K562 (cell line): ENCODE measurements at regions not wholly inside any gene's neighbourhood (a gene's known extent, or its start where the extent isn't known, plus 50 kb on each side); places are given as distances from the start of the nearest gene placed in this dataset.

ENCODE experiments used
- ATAC-seq: fragments of 200-7000 bp; cut with Tn5 transposase; 3 replicates; pipeline ENCODE4 v1.9.1; 2020; ENCODE audit warnings: moderate library complexity
- BruUV-seq: library from RNA; stranded (reverse); fragments of 400-500 nt; replicated peaks from 2 replicates; lab custom pipeline; 2021; lab: Mats Ljungman, UMichigan
- CTCF ChIA-PET: fragments of 300-600 bp; formaldehyde crosslinking; extraction: SDS; loops from one replicate; lab custom pipeline; 2021; ENCODE audit warnings: low intra/inter-chr PET ratio; lab: Yijun Ruan, JAX
- POLR2A ChIA-PET: fragments of 300-600, 350-650 bp; sonication (Branson Sonifier 250); formaldehyde crosslinking; extraction: SDS; loops from one replicate; lab custom pipeline; 2021; ENCODE audit warnings: antibody characterized with exemption, inconsistent platforms; lab: Yijun Ruan, JAX
- DNase-seq, 4 experiments: peaks; one replicate each; pipeline versions ENCODE4 v3.0.0 to v3.0.0-alpha.2; 2011 to 2018; ENCODE audit warnings: low spot score in 3 of 4, mixed read lengths in 3 of 4; ENCODE audit errors: extremely low read depth in 1 of 4
- FAIRE-seq: peaks from 2 replicates; lab custom pipeline; 2011; peaks lifted over from hg19 to GRCh38; lab: Jason Lieb, UNC
- H2AFZ ChIP-seq: 2 replicates; pipeline ENCODE4 v1.6.0; 2011; ENCODE audit warnings: low read depth, low read length, control low read depth, inconsistent platforms
- H3K27ac ChIP-seq: fragments of 200-600 bp; 3 replicates; pipeline ENCODE4 v1.8.0; 2011; ENCODE audit warnings: low read depth, mild to moderate bottlenecking, control low read depth, inconsistent platforms, low read length, moderate library complexity, mixed read lengths; ENCODE audit errors: extremely low read depth
- H3K27me3 ChIP-seq, 2 experiments: fragments of 300-600 bp in 1 of 2; 2 replicates in 1 of 2; 3 replicates in 1 of 2; pipeline versions ENCODE4 v1.6.0 to v1.8.0; 2011; ENCODE audit warnings: inconsistent platforms in 2 of 2, low read length in 2 of 2, mild to moderate bottlenecking in 1 of 2, mixed read lengths in 1 of 2, moderate library complexity in 1 of 2; ENCODE audit not compliant: control insufficient read depth in 2 of 2, insufficient read depth in 2 of 2
- H3K36me3 ChIP-seq: fragments of 300-600 bp; 3 replicates; pipeline ENCODE4 v1.8.0; 2011; ENCODE audit warnings: mild to moderate bottlenecking, low read length, inconsistent platforms; ENCODE audit not compliant: control insufficient read depth, insufficient read depth
- H3K4me1 ChIP-seq, 2 experiments: fragments of 200-600 bp in 1 of 2; replicated peaks in 1 of 2; 2 replicates in 1 of 2; 3 replicates in 1 of 2; pipeline versions ENCODE4 v1.5.1 to v1.8.0; 2011; ENCODE audit warnings: inconsistent platforms in 2 of 2, low read length in 2 of 2, mild to moderate bottlenecking in 1 of 2, mixed read lengths in 1 of 2, moderate library complexity in 1 of 2; ENCODE audit not compliant: control insufficient read depth in 2 of 2, insufficient read depth in 2 of 2
- H3K4me2 ChIP-seq: 2 replicates; pipeline ENCODE4 v1.6.1; 2011; ENCODE audit warnings: low read length, control low read depth, inconsistent platforms, mixed read lengths; ENCODE audit not compliant: insufficient read depth
- H3K4me3 ChIP-seq: fragments of 200-600 bp; sonication (generic), shearing (Covaris generic); 2 replicates; pipeline ENCODE4 v1.5.1; 2016; ENCODE audit warnings: control low read depth, inconsistent platforms
- H3K79me2 ChIP-seq: fragments of 200-600 bp; 3 replicates; pipeline ENCODE4 v1.8.0; 2011; ENCODE audit warnings: low read length, inconsistent platforms; ENCODE audit not compliant: control insufficient read depth, insufficient read depth
- H3K9ac ChIP-seq, 2 experiments: 2 replicates each; pipeline versions ENCODE4 v1.6.0 to v1.6.1; 2011; ENCODE audit warnings: low read depth in 2 of 2, low read length in 2 of 2, control low read depth in 1 of 2, inconsistent platforms in 1 of 2, mild to moderate bottlenecking in 1 of 2, mixed read lengths in 1 of 2; ENCODE audit not compliant: insufficient read depth in 1 of 2
- H3K9me1 ChIP-seq: one replicate; pipeline ENCODE4 v1.6.0; 2011; ENCODE audit warnings: inconsistent platforms, mild to moderate bottlenecking, low read length, moderate library complexity; ENCODE audit not compliant: control insufficient read depth, insufficient read depth
- H3K9me3 ChIP-seq: replicated peaks from 2 replicates; pipeline ENCODE4 v1.5.1; 2011; ENCODE audit warnings: low read depth, low read length, inconsistent platforms; ENCODE audit not compliant: control insufficient read depth, insufficient read depth
- H4K20me1 ChIP-seq: replicated peaks from 2 replicates; pipeline ENCODE4 v1.6.1; 2011; ENCODE audit warnings: low read length, inconsistent platforms, mixed read lengths; ENCODE audit not compliant: control insufficient read depth, insufficient read depth
- BACH1 ChIP-seq: fragments of 200-800 bp; sonication (Bioruptor generic); IDR thresholded peaks from 2 replicates; pipeline ENCODE4 v1.6.1; 2016; ENCODE audit warnings: missing genetic modification characterization, missing compliant biosample characterization
- CCNT2 ChIP-seq: IDR thresholded peaks from 2 replicates; pipeline ENCODE4 v1.6.1; 2011; ENCODE audit warnings: borderline replicate concordance, low read depth, mild to moderate bottlenecking, moderate library complexity, mixed read lengths, low read length; ENCODE audit not compliant: insufficient read length; ENCODE audit errors: extremely low read depth
- DMBX1 ChIP-seq: fragments of 250-450 bp; sonication (Bioruptor Pico); IDR thresholded peaks from 2 replicates; pipeline ENCODE4 v1.8.0; 2022; ENCODE audit warnings: inconsistent platforms, mild to moderate bottlenecking, moderate library complexity, borderline replicate concordance
- FOXJ2 ChIP-seq: fragments of 200-800 bp; sonication (Bioruptor generic); IDR thresholded peaks from 2 replicates; pipeline ENCODE4 v1.6.1; 2016; ENCODE audit warnings: missing genetic modification characterization, missing compliant biosample characterization
- ILF3 ChIP-seq: fragments of 450-650 bp; IDR thresholded peaks from 2 replicates; pipeline ENCODE4 v1.6.1; 2018; ENCODE audit warnings: antibody characterized with exemption, mild to moderate bottlenecking, moderate library complexity, borderline replicate concordance
- NBN ChIP-seq: fragments of 450-650 bp; IDR thresholded peaks from 2 replicates; pipeline ENCODE4 v1.6.1; 2016; ENCODE audit warnings: low read depth, mild to moderate bottlenecking
- RFX1 ChIP-seq: fragments of 450-650 bp; IDR thresholded peaks from 2 replicates; pipeline ENCODE4 v1.6.1; 2016; ENCODE audit warnings: mild to moderate bottlenecking, moderate library complexity
- SMAD1 ChIP-seq: fragments of 150-350 bp; IDR thresholded peaks from 2 replicates; pipeline ENCODE4 v1.6.1; 2014; ENCODE audit warnings: low read length, low read depth; ENCODE audit not compliant: partially characterized antibody
- TAL1 ChIP-seq: fragments of 450-650 bp; IDR thresholded peaks from 2 replicates; pipeline ENCODE4 v1.6.1; 2016; ENCODE audit warnings: mild to moderate bottlenecking
- TCFL5 ChIP-seq: fragments of 250-450 bp; sonication (Bioruptor Pico); conservative IDR thresholded peaks from 2 replicates; pipeline ENCODE4 v1.6.1; 2021; ENCODE audit warnings: mild to moderate bottlenecking, moderate library complexity, matching md5 sums
- XRCC4 ChIP-seq: IDR thresholded peaks from one replicate; pipeline ENCODE4 v1.6.1; 2011; ENCODE audit not compliant: insufficient read depth, insufficient read length; ENCODE audit errors: extremely low read depth
- ZBTB7A ChIP-seq: IDR thresholded peaks from 2 replicates; pipeline ENCODE4 v1.6.1; 2011; ENCODE audit warnings: low read depth, mild to moderate bottlenecking, low read length, moderate library complexity, borderline replicate concordance; ENCODE audit not compliant: control insufficient read depth
- WGBS: fragments of 100-300 bp; shearing (Covaris generic); methylation state at CpG from one replicate; pipeline ENCODE4 v1.1.6; 2016; ENCODE audit warnings: low coverage, mixed read lengths; ENCODE audit not compliant: insufficient coverage; ENCODE audit errors: missing lambda C conversion rate; 5-methylcytosine and 5-hydroxymethylcytosine counted together
- in situ Hi-C: fragments of 300-500 bp; cut with MboI; formaldehyde crosslinking; loops from 4 replicates; pipeline ENCODE4 v1.15.0; 2018; ENCODE audit warnings: inconsistent platforms, mixed read lengths
- intact Hi-C: fragments of 100-400 bp; cut with micrococcal nuclease; formaldehyde crosslinking; loops from 2 replicates; pipeline ENCODE4 v1.14.2; 2022
- TF ChIP-seq, protein P1 (sequence below), 3 experiments: IDR thresholded peaks in 2 of 3; conservative IDR thresholded peaks in 1 of 3; 2 replicates each; pipeline ENCODE4 v1.5.1; 2011 to 2012; ENCODE audit warnings: low read length in 3 of 3, mild to moderate bottlenecking in 3 of 3, control low read depth in 2 of 3, improper control_type of control experiment in 1 of 3, inconsistent platforms in 1 of 3, low read depth in 1 of 3, mixed read lengths in 1 of 3, moderate library complexity in 1 of 3; ENCODE audit not compliant: insufficient read depth in 2 of 3
- TF ChIP-seq, protein P2 (sequence below): IDR thresholded peaks from 2 replicates; pipeline ENCODE4 v1.6.1; 2012; ENCODE audit warnings: low read depth, low read length, improper control_type of control experiment, borderline replicate concordance
- TF ChIP-seq, protein P3 (sequence below), 2 experiments: fragments of 250-450 bp in 1 of 2; fragments of 450-650 bp in 1 of 2; sonication (Bioruptor Pico) in 1 of 2; IDR thresholded peaks; 2 replicates each; pipeline versions ENCODE4 v1.6.1 to v1.8.0; 2016 to 2021; ENCODE audit warnings: mild to moderate bottlenecking in 2 of 2, moderate library complexity in 2 of 2, missing compliant biosample characterization in 1 of 2, missing genetic modification characterization in 1 of 2

DNA sequence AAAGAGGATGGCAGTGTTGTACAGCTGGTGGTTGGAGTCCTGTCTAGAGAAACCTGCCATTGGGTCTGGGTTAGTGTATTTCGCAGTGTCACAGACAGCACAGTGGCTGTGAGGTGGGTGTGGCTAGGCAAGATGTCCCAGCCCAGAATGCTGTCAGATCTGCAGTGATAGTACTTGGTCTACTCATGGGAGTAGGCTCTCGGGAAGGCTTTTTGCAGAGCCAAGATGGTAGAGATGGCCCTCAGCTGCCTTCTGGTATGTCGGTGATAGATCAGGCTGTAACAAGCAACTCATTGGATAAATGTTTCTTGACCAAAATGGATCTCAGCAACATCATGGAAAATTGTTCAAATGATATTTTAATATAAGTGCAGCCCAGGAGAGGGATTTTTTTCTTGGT, 84.3 kb upstream of the WDR1 start (continued):
- peak; percentile 14; the same call in 1 of the 2 replicates for TF ChIP-seq TAL1
- no peak for TF ChIP-seq XRCC4
- TF ChIP-seq NBN = 0 out of 2 replicates have a peak, but pooled peaks have one; percentile 39
- TF ChIP-seq, protein P1, sequence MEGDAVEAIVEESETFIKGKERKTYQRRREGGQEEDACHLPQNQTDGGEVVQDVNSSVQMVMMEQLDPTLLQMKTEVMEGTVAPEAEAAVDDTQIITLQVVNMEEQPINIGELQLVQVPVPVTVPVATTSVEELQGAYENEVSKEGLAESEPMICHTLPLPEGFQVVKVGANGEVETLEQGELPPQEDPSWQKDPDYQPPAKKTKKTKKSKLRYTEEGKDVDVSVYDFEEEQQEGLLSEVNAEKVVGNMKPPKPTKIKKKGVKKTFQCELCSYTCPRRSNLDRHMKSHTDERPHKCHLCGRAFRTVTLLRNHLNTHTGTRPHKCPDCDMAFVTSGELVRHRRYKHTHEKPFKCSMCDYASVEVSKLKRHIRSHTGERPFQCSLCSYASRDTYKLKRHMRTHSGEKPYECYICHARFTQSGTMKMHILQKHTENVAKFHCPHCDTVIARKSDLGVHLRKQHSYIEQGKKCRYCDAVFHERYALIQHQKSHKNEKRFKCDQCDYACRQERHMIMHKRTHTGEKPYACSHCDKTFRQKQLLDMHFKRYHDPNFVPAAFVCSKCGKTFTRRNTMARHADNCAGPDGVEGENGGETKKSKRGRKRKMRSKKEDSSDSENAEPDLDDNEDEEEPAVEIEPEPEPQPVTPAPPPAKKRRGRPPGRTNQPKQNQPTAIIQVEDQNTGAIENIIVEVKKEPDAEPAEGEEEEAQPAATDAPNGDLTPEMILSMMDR (IDR thresholded peaks at IDR 0.05 in 2 of 3, conservative IDR thresholded peaks at IDR 0.05 in 1 of 3; ENCODE audit: insufficient read depth in 2 of 3, low read depth in 1 of 3, low read length in 3 of 3) = peak in 1 of 3 experiments; percentile 16; a peak in 1 of 6 replicates
- 0 out of 2 replicates have a peak, but pooled peaks have one; percentile 20 for TF ChIP-seq BACH1 (tag)

DNA sequence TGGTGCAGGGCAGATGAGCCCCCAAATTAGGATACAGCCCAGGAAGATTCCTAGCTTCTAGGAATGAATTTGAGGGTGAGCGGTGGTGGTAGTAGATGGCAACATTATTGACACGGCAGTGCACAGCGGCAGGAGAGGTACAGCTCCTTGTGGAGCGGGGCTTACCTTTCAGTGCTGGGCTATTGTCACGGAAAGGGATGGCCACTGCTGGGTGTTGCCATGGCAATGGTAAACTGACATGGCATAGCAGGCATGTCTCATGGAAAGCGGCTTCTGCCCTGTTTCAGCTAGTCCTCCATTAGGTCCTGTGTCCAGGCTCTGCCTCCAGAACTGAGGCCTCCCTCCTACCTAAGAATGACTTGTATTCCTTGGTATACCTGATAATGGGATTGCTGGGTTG, 81.8 kb upstream of the WDR1 start:
- no TSS peak for BruUV-seq
- Histone ChIP-seq H3K9me3 (no peaks in the 10 kb centered on the region), H3K4me2 (peak overlapping the region; percentile 55), H3K4me3 (no peak overlapping the region), H4K20me1 (no peaks in the 10 kb centered on the region), H3K27me3 (no peaks in the 10 kb centered on the region), H3K9me1 (no peaks in the 10 kb centered on the region), H3K27ac (peak overlapping the region; percentile 55), H3K4me1 (peaks cover 22 to 60% of the 10 kb centered on the region in 2 experiments), H2AFZ (peak overlapping the region; percentile 73), H3K9ac (peak overlapping the region in 1 of 2 experiments; percentile 19; a peak in 1 of 4 replicates), H3K79me2 (no peaks in the 10 kb centered on the region), H3K36me3 (no peaks in the 10 kb centered on the region)
- WGBS = 53% methylated on average over 6 of the region's 6 CpGs
- POLR2A ChIA-PET = interaction anchor here (0.7 to 3.8 kb wide), 6 partner anchors 8 to 81 kb away, joined by 3 to 20 read pairs (median 4); partner anchors contain the start of gene WDR1
- ATAC-seq (no peak), FAIRE-seq (no peak), DNase-seq (no peak)
- CTCF ChIA-PET = no interaction called here
- intact Hi-C loops = no loop called here
- in situ Hi-C loops = no loop called here
- peak; percentile 22; the same call in 1 of the 2 replicates for TF ChIP-seq DMBX1 (CRISPR knock-in tag)
- TF ChIP-seq ZBTB7A = no peak
- TF ChIP-seq, protein P2, sequence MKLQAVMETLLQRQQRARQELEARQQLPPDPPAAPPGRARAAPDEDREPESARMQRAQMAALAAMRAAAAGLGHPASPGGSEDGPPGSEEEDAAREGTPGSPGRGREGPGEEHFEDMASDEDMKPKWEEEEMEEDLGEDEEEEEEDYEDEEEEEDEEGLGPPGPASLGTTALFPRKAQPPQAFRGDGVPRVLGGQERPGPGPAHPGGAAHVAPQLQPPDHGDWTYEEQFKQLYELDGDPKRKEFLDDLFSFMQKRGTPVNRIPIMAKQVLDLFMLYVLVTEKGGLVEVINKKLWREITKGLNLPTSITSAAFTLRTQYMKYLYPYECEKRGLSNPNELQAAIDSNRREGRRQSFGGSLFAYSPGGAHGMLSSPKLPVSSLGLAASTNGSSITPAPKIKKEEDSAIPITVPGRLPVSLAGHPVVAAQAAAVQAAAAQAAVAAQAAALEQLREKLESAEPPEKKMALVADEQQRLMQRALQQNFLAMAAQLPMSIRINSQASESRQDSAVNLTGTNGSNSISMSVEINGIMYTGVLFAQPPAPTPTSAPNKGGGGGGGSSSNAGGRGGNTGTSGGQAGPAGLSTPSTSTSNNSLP = no peak
- TF ChIP-seq RFX1 = peak; percentile 85
- no peak for TF ChIP-seq SMAD1
- TF ChIP-seq, protein P3, sequence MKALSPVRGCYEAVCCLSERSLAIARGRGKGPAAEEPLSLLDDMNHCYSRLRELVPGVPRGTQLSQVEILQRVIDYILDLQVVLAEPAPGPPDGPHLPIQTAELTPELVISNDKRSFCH (CRISPR knock-in tag; IDR thresholded peaks at IDR 0.05) = no peak
- TF ChIP-seq, protein P3 (tag; IDR thresholded peaks at IDR 0.05) = peak; percentile 31; the same call in 1 of the 2 replicates
- no peak for TF ChIP-seq CCNT2
- no peak for TF ChIP-seq ILF3
- no peak for TF ChIP-seq TCFL5 (CRISPR knock-in tag)
- peak; percentile 58; the same call in 1 of the 2 replicates for TF ChIP-seq FOXJ2 (tag)
